ENCODE measurements at regions not wholly inside any gene's neighbourhood (a gene's known extent, or its start where the extent isn't known, plus 50 kb on each side); places are given as distances from the start of the nearest gene placed in this dataset.
"Not testable (repeated sequence)": the region's sequence is repeated elsewhere in the genome, so short reads cannot be mapped to it uniquely, and the experiment has no call there.

DNA sequence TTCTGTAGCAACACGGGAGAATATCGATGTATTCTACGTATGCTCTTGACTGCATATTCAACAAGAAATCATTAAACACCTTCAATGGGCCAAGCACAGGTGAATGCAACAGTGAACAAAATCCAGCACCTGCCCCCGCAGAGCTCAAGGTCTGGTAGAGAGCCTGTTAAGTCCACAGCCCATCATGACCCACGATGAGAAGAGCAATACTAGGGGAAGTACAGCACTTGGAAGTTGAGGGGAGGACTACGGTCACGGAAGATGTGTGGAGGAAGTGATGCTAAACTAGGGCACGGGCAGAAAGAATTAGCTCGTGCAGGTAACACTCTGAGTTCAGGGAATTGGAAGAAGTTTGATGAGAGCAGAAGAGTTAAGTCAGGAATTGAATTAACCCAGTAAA, 253.6 kb downstream of the HAPSTR1 start:
- no peak for DNase-seq

DNA sequence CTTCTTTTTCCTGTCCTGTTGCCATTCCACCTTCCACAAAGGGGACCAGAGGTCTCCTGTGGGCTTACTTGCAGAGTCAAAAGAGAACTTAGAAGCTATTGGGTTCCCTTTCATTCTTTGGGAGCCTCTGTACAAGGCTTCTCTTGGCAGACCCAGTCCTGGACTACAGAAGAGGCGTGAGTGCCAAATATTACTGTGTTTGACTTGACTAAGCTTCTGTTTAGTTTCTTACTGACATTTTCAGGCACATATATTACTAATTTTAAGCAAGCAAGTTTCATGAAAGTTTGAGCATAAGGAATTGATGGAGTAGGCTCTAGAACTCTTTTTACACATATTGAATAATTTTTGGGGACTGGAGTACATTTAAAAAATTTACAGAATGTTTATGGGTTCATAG, 254.4 kb downstream of the HAPSTR1 start:
- no peak for DNase-seq

DNA sequence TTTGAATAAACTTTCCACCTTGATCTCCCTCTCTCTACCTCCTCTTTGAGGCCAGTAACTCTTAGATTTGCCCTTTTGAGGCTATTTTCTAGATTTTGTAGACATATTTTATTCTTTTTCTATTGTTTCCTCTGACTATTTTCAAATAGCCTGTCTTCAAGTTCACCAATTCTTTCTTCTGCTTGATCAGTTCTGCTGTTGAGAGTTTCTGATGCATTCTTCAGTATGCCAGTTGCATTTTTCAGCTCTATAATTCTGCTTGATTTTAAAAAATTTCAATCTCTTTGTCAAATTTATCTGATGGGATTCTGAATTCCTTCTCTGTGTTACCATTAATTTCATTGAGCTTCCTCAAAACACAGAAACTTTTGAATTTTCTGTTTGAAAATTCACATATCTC, 257.5 kb downstream of the HAPSTR1 start:
- DNase-seq, result no peak

DNA sequence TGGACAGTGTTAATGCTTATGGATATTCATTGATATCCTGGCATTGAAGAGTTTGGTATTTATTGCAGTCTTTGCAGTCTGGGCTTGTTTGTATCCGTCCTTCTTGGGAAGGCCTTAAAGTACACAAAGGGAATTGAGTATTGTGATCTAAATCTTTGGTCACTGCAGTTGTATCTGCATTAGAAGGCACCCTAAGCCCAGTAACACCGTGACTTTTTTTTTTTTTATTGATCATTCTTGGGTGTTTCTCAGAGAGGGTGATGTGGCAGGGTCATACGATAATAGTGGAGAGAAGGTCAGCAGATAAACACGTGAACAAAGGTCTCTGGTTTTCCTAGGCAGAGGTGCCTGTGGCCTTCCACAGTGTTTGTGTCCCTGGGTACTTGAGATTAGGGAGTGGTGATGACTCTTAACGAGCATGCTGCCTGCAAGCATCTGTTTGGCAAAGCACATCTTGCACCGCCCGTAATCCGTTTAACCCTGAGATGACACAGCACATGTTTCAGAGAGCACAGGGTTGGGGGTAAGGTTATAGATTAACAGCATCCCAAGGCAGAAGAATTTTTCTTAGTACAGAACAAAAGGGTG, 258.0 kb downstream of the HAPSTR1 start:
- peak; percentile 66 to 84 for DNase-seq

GRCh38 chr16:9350119-9350799, 258.8 kb downstream of the HAPSTR1 start:
- DNase-seq, result not testable (repeated sequence)

DNA sequence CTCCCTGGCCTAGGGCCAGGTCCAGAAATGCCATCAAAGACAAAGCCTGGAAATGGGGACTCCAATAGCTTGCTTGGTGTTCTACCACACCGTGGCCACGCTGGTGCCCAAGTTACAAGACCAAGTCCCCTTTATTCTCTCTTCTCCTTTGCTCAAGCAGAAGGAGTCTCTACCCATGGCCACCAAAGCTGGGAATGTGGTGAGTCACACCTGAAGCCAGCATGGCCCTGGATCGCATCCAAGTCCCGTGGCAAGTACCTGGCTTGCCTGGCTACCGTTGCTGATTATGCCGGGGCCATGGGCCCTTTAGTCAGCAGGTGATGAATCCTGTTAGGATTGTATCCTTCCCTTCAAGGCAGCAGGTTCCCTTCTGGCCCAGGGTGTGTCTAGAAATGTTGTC, 260.0 kb downstream of the HAPSTR1 start:
- DNase-seq, result no peak

- DNase-seq, result no peak
Measured at GRCh38 chr16:9351841-9352434, 260.5 kb downstream of the HAPSTR1 start.

GRCh38 chr16:9357829-9358228, 266.4 kb downstream of the HAPSTR1 start:
- no peak for DNase-seq

DNA sequence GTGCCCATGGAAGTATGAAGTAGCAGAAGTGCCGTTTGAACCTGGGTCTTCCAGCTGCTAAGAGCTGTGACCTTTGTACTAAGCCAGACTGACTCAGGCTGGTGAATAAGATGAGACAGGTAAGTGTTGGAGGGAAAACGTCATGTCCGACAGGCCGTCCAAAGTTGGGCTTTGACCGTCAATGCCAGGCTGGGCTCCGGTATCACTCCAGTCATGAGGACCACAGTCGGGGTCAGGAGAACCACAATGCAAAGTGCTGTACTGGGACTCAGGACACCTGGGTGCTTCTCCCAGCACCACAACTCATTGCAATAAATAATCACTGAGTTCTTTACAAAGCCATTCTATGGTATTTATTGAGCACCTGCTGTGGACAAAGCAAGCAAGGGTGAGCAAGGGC, 268.6 kb downstream of the HAPSTR1 start:
- DNase-seq, result no peak

GRCh38 chr16:9362050-9362449, 270.6 kb downstream of the HAPSTR1 start:
- DNase-seq, result no peak

DNA sequence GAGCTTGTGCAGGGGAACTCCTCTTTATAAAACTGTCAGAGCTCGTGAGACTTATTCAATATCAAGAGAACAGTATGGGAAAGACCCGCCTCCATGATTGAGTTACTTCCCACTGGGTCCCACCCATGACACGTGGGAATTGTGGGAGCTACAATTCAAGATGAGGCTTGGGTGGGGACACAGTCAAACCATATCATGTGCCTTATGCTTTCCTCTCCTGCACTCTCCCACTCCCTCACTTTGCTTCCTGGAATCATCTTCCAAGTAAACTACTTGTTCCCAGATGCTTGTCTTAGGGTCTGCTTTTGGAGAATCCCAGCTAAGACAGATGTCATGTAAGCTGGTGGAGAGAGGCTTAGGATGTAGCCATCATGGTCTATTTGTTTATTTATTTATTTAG, 271.2 kb downstream of the HAPSTR1 start:
- DNase-seq, result no peak

- peak in 1 of 2 experiments; percentile 39 for DNase-seq
Measured at GRCh38 chr16:9363520-9363919, 272.1 kb downstream of the HAPSTR1 start.

GRCh38 chr16:9364721-9365369, 273.4 kb downstream of the HAPSTR1 start:
- no peak for DNase-seq

DNA sequence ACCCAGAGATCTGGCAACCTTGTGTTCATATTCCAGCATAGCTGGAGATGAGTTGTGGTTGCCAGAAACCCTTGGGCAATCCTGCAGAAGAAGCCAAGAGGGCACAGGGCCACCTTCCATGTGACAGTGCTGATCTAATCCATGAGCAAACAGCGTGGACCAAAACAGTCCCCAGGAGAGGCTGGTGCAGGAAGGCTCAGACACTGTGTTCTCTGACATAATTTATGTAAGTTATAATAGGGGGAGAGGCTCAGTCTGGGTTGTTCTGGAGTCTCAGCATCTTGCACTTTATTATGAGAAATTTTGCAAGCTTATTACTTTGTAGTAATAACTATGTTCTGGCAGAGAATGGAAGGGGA, 273.9 kb downstream of the HAPSTR1 start:
- DNase-seq, result no peak

GRCh38 chr16:9366048-9366969, 274.9 kb downstream of the HAPSTR1 start:
- no peak for DNase-seq

DNA sequence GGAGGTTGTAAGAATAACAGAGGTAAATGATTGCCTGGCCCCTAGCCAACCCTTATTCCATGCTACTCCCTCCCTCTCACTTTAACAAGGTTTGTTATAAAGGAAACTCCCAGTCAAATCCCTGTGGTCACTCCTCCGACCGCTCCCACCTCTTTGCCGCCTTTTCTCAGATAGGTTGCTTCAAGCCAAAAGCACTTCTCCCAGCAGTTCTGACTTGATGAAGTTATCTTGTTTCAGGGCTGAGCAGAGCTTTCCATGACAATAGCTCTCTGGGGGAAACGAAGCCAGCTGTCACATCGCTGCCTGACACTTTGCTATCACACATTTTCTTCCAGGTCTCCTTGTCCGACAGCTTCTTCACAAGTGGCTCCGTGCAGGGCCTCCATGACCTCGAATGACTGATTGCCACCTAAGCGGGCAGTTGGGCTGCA, 278.6 kb downstream of the HAPSTR1 start:
- peak; percentile 94 to 98 for DNase-seq

DNA sequence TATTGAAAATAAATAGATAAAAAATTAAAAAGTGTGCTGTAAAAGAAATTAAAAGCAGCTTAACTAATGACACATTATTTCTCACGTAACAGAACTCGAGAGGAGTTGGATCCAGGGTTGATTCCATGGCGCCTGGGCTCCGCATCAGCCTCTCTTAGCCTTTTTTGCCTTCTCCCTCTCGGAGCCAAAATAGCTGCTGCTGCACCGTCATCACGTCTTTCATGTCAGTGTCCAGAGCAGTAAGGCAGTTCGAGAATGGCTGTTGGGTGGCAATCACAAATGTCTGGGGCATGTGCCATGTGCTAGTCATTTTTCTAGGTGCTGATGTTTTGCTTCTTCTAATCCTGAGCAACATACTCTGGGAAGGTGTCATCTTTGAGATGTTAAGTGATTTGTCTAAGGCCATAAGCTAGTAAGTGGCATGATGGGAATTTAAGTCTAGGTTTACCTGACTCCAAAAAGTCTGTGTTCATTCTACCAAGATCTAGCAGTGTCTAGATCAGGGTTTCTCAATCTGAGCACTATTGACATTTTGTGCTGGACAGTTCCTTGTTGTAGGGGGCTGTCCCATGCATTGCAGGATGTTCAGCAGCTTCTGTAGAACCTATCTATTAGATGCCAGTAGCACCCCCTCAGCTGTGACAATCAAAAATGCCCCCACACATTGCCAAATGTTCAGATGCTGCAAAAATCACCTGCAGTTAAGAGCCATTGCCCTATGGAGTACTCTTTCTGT, 280.4 kb downstream of the HAPSTR1 start:
- no peak for DNase-seq

DNA sequence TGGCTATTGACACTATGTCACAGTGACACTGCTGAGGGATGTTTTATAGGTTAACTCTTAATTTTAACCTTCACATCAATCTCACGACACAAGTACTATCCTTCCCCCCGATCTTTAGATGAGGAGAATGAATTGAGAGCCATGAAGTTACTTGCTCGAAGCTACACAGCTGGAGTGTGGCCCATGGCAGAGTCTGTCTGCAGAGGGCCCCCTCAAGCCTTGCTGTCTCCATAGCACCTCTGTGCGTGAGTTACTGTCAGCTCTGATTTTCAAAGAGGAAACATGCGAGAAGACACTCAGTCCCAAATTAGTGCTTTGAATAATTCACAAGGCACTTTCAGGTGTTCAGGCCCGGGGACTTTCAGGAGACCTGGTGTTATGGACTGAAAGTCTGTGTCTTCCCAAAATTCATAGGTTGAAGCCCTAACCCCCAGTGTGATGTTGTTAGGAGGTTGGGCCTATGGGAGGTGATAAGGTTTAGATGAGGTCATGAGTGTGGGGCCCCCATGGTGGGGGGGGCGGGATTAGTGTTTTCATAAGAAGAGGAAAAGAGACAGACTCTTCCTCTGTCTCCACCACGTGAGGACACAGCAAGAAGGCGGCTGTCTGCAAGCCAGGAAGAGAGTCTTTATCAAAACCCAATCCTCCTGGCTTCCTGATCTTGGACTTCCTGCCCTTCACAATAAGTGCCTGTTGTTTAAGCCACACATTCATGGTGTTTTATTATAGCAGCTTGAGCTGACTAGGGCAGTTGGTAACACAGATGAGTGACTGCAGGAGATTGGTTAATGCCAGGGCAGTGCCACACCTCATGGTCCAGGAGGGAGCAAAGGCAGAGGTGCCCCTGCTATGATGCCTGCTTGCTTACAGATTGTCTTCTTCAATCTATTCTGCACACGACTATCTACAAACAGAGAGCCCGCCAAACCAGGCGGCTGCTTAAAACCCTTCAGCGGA, 281.8 kb downstream of the HAPSTR1 start:
- DNase-seq, result peak in 1 of 2 experiments; percentile 22

DNA sequence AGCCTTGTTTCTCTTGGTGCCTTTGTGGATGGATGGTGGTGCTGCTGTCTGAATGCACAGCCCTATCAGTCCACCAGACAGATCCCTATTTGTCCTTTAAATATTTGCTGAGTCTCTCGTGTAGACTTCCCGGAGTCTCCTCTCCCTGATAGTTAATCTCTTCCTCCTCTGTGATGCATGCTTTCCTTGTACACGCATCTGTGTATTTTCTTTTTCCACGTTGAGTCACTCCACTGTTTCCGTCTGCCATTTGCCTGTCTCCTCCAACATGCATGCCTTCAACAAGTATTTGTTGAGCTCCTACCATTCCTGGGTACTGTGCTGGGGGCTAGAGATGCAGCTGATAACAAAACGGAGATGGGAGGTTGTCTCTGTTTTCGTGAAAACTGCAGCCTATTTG, 282.6 kb downstream of the HAPSTR1 start:
- DNase-seq, result no peak

GRCh38 chr16:9378876-9379275, 287.4 kb downstream of the HAPSTR1 start:
- no peak for DNase-seq

DNA sequence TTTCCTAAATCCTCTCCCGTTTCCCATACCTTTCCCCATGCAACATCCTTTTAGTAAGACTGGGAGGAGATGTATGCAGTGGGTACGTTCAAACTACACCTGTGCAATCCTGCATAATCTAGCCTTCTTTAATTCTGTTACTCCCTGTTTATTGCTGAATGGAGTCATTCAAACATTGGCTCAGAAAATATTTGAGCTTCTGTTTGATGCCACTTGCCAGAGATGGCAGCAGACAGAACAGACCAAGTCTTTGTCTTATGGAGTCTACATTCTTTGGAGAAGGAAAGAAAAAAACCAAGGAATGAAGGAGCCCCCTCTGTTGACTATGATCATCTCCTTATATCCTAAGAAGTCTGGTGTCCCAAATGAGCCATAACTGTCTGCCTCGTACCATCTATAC, 288.8 kb downstream of the HAPSTR1 start:
- DNase-seq, result no peak
